GM13976 (cell line): ENCODE measurements at regions not wholly inside any gene's neighbourhood (a gene's known extent, or its start where the extent isn't known, plus 50 kb on each side); places are given as distances from the start of the nearest gene placed in this dataset.
"Not testable (repeated sequence)": the region's sequence is repeated elsewhere in the genome, so short reads cannot be mapped to it uniquely, and the experiment has no call there.

Experiments used
- DNase-seq: peaks from one replicate; pipeline ENCODE4 v3.0.0; 2012; ENCODE audit warnings: low spot score
- in situ Hi-C: fragments of 300-500 bp; cut with MboI; formaldehyde crosslinking; loops from one replicate; pipeline ENCODE4 v1.12.0; 2022; ENCODE audit warnings: low sequenced_read_pairs, mixed read lengths, inconsistent platforms; ENCODE audit not compliant: unreplicated experiment
- TF ChIP-seq, protein P1 (sequence below): IDR thresholded peaks from 2 replicates; pipeline ENCODE4 v1.5.1; 2012; ENCODE audit warnings: borderline replicate concordance, mild to moderate bottlenecking; ENCODE audit not compliant: insufficient read depth; ENCODE audit errors: extremely low read depth, missing control alignments, control extremely low read depth

DNA sequence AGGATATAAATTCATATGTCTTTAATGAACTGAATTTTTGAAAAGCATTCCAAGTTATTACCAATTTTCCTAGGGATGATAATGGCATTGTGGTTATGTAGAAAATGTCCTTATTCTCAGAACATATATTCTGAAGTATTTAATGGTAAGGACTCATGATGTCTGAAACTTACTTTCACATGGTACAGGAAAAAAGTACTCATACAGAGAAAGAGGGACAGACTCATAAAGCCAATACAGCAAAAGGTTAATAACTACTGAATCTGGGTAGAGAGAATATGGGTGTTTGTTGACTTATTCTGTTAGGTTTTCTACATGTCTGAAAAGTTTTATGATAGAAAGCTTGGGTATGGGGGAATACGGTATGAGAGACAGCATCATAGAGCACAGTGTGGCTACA is 84.3 kb upstream of the SERTAD2 start:
- TF ChIP-seq, protein P1, sequence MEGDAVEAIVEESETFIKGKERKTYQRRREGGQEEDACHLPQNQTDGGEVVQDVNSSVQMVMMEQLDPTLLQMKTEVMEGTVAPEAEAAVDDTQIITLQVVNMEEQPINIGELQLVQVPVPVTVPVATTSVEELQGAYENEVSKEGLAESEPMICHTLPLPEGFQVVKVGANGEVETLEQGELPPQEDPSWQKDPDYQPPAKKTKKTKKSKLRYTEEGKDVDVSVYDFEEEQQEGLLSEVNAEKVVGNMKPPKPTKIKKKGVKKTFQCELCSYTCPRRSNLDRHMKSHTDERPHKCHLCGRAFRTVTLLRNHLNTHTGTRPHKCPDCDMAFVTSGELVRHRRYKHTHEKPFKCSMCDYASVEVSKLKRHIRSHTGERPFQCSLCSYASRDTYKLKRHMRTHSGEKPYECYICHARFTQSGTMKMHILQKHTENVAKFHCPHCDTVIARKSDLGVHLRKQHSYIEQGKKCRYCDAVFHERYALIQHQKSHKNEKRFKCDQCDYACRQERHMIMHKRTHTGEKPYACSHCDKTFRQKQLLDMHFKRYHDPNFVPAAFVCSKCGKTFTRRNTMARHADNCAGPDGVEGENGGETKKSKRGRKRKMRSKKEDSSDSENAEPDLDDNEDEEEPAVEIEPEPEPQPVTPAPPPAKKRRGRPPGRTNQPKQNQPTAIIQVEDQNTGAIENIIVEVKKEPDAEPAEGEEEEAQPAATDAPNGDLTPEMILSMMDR = no peak
- in situ Hi-C loops = no loop called here
- no peak for DNase-seq

DNA sequence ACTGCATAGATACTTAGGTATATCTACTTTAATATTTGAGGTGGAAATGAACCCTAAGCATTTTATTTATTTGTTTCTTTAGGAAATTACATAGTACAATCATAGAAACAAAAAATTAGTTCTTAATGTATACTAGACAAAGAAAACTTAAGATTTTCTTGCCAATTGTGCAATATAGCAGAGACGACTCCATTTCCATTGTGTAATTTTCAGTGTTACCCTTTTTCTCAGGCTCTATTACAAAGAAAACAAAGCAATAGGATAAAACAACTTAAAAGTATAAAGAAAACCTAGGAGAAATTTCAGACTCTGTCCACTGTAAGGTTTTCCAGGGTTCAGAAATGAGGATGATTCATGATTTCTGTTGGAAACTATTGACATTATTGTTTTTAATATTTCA is 89.0 kb upstream of the SERTAD2 start:
- TF ChIP-seq, protein P1 = no peak
- in situ Hi-C loops = no loop called here
- DNase-seq = no peak

DNA sequence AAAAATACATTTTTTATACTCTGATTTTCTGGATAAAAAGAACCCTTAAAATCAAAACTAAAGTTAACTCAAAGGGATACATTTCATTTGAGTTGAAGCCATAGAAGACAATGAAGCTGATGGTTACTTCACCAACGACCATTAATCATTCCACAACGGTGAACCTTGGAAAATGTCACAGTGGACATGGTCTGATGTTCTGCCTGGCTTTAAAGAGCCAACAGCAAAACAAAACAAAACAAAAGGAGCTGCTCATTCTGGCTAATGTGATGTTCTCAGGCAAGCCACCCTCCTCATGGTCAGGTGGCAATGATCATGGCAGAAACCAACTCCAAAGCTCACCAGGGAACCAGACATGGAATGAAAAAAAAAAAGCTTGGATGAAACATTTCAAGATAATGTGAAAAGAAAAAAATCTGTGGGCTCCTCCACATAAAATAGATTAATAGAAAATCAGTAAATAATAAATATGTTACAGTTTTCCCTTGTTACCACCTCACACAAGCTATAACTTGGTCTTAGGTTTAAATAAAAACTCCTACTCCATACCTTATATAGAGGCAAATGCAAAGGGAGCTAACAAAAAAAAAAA is 90.1 kb upstream of the SERTAD2 start:
- in situ Hi-C loops = no loop called here
- no peak for DNase-seq
- TF ChIP-seq, protein P1 = no peak

DNA sequence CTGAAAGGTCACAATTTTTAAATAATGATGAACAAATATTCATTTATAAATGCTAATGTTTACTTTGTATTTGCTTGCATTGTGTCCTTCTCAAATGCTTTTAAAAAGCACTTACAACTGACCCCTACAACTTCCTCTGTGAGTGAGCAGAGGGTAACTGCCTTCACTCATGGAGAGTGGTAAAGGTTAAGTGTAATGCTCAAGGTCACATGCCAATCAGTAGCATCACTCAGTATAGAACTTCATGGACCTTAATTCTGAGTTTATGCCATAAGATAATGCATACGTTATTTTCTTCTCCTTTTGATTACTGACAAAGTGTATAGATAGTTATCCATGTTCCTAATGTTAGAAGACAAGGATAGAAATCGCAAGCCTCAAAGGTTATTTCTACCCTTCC is 91.8 kb upstream of the SERTAD2 start:
- no peak for DNase-seq
- in situ Hi-C loops = no loop called here
- TF ChIP-seq, protein P1 = no peak

DNA sequence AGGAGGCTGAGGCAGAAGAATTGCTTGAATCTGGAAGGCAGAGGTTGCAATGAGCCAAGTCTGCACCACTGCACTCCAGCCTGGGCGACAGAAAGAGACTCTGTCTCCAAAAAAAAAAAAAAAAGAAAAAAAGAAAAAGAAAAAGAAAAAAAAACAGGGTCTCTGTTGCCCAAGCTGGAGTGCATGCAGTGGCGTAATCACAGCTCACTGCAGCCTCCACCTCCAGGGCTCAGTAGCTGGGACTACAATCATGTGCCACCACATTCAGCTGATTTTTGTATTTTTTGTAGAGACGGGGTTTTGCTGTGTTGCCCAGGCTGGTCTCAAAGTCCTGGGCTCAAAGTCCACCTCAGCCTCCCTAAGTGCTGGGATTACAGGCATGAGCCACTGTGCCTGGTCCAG is 94.0 kb upstream of the SERTAD2 start:
- in situ Hi-C loops, DNase-seq: not testable (repeated sequence)

DNA sequence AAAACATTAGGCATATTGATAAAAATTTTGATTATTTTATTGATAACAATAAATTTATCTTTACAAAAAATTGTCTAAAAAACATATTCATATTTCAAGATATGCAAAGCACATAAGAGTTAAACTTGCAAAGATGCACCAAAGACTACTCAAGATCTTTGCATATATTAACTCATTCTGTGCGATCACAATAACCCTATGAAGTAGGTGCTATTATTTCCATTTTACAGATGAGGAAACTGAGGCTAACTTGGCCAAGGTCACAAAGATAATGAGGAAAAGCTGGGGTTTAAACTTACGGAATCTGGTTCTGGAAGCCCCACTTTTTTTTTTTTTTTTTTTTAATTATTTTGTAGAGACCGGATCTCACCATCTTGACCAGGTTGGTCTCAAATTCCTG is 94.4 kb upstream of the SERTAD2 start:
- in situ Hi-C loops = no loop called here
- DNase-seq = no peak
- TF ChIP-seq, protein P1 = no peak

DNA sequence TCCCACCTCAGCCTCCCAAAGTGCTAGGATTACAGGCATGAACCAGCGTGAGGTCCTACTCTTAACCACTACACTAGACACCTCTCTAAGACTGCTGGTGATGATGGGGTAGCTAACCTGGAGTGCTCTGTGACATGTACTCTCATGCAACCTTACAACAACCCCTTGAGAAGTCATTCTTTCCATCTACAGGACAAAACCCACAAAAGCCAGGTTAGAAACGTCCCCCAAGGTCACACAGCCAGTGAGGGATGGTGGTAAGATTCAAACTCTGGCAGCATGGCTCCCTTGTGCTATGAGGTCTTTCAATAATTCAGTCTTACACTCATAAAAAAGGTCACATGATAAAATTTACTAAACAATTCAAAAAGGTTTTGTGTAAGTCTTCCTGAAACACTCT is 94.8 kb upstream of the SERTAD2 start:
- DNase-seq = no peak
- TF ChIP-seq, protein P1 = no peak
- in situ Hi-C loops = no loop called here

DNA sequence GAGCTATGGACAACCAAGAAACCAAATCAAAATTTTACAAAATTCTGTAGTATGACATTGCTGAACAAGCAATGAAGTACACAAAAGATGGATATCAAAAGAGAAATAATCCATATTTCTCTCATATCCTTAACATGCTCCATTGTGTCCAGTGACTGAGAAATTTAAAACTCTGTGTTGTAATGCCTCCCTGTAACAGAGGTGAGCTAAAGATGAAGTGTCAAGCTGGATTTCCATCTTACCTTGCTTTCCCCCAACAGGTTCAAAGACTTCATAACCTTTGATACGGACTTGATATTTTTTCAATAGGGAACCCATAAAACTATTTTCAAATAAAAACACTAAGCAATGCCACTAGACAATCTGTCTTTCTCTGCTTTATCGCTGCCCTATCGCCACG is 95.7 kb upstream of the SERTAD2 start:
- in situ Hi-C loops = no loop called here
- no peak for DNase-seq
- TF ChIP-seq, protein P1 = no peak
